Erythroblast (primary cell): ENCODE measurements at regions not wholly inside any gene's neighbourhood (a gene's known extent, or its start where the extent isn't known, plus 50 kb on each side); places are given as distances from the start of the nearest gene placed in this dataset.

Experiments used
- GATA1 ChIP-seq: IDR thresholded peaks from 2 replicates; pipeline ENCODE4 v1.6.1; 2011; ENCODE audit warnings: low read depth, mild to moderate bottlenecking, control low read depth, low read length, moderate library complexity
- POLR2A ChIP-seq: IDR thresholded peaks from 2 replicates; pipeline ENCODE4 v1.6.1; 2011; ENCODE audit warnings: mild to moderate bottlenecking, low read length

GRCh38 chr5:4893063-4893744 lies 246.9 kb upstream of the ADAMTS16 start:
- TF ChIP-seq POLR2A (no peak), GATA1 (no peak)
